ENCODE measurements at regions not wholly inside any gene's neighbourhood (a gene's known extent, or its start where the extent isn't known, plus 50 kb on each side); places are given as distances from the start of the nearest gene placed in this dataset.

DNA sequence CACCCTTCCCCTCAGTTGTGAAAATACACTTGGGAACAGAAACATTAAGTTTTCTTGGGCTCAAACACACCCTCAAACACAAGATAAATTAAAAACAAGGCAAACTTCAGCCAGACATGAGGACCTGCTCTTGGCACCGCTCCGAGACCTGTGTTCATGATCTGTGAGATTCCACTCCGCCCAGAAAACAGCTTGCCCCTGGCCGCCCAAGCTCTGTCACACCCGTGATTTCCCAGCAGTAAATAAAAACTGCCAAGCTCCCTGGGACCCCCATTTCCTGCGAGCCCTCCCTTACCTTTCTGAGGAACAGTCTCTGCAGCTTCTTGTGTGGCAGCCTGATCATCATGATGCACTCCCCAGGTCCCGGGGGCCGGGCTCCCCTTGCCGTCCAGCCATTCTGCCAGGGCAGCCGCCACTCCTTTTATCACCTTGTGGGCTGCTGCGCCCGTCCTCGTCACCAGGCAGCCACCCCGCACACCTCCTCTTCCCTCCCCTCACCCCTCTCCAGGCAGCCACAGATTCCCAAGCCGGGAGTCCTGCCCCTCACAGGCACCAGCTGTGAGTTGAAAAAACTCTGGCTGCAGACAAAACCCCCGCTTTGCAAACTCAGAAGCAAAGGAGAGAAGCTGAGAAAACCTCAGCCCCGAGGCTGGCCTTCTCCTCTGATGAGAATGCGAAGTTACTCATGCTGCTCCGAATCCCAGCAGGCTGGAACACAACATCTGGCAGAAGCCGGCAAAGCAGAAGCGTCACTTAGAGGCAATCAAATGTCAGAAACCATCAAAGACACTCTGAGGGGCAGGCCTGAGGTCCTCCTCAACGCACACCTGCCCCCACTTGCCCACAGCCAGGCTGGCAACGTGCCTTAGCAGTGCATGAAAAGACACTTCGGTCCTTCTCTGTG, 130.4 kb upstream of the RPS6KA2 start:
- DNase-seq (ENCODE audit: low read depth), result no peak
- TF ChIP-seq, protein P1, sequence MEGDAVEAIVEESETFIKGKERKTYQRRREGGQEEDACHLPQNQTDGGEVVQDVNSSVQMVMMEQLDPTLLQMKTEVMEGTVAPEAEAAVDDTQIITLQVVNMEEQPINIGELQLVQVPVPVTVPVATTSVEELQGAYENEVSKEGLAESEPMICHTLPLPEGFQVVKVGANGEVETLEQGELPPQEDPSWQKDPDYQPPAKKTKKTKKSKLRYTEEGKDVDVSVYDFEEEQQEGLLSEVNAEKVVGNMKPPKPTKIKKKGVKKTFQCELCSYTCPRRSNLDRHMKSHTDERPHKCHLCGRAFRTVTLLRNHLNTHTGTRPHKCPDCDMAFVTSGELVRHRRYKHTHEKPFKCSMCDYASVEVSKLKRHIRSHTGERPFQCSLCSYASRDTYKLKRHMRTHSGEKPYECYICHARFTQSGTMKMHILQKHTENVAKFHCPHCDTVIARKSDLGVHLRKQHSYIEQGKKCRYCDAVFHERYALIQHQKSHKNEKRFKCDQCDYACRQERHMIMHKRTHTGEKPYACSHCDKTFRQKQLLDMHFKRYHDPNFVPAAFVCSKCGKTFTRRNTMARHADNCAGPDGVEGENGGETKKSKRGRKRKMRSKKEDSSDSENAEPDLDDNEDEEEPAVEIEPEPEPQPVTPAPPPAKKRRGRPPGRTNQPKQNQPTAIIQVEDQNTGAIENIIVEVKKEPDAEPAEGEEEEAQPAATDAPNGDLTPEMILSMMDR (IDR thresholded peaks at IDR 0.05; ENCODE audit: insufficient read depth, low read depth, low read length, missing control alignments), result no peak
- no peak overlapping the region for H3K4me3 ChIP-seq (ENCODE audit: low read depth, low read length)

DNA sequence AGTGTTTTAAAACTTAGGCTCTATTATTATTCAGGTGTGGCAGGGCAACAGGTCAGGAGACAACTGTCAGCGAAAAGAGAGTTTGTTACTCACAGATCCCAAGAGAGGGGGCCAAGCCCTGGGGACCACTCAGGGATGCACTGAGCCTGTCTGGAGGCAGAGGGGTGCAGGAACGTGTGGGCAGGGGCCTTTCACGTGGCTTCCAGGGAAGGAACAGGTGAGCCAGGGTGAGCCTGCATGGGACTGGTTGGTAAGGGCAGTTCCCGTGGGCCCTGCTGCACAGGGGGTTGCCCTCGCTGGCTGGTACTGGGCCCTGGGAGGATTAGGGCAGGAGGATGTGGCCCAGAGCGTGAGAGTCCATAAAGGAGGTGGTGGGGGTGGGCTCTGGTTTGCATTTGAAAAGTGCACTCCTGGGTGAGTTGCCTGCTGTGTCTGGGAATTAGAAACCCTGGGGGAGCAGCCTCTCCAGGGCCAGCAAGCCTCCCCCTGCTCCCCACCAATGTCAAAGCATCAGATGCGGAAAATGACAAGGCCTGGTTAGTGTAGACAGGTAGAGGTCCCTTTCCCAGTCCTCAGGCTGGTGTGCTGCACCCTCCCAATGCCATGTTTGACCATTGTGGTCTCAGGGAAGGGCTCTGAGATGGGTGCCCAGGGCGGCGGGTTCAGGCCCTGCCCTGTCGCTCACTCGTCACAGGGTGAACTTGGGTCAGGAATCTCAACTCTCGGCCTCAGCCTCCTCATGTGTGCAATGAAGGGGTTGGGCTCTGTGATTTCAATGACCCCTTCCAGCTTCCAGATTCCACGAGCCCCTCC, 127.4 kb upstream of the RPS6KA2 start:
- no peak overlapping the region for H3K4me3 ChIP-seq (ENCODE audit: low read depth, low read length)
- TF ChIP-seq, protein P1 (IDR thresholded peaks at IDR 0.05; ENCODE audit: insufficient read depth, low read depth, low read length, missing control alignments), result no peak
- no peak for DNase-seq (ENCODE audit: low read depth)

DNA sequence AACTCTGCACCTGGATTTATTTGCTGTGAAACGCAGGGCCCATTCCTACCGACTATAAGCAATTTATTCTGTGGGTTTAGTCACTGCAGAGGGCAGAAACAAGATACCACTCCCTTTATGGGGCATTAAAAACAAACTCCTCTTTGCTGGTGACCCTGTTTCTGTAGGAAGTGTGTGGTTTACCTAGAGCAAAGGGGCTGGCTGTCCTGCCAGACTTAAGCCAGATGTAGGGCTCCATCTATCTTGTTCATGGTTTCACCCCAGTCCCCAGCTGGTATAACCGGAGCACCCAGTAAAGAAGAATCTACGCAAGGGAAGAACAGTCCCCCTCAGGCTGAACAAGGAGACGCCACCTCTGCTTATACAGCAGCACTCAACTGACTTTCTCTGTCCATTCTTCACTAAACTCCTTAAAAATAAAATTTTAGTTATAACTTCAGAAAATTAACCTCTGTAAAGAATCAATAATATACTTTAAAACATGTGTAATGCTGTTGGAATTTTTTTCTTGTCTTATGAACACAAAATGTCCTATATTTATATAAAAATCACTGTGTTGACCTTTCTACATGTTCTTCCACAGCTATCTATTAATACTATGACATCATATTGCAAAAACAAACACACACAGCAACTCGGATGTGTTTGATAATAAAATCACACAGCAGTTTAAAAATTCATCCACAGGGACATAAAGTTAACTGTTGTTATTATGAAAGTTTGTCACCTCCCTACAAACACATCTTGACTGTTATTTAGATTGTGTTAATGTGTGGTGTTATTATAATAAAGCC, 126.1 kb upstream of the RPS6KA2 start:
- TF ChIP-seq, protein P1 (IDR thresholded peaks at IDR 0.05; ENCODE audit: insufficient read depth, low read depth, low read length, missing control alignments), result no peak
- DNase-seq (ENCODE audit: low read depth), result no peak

DNA sequence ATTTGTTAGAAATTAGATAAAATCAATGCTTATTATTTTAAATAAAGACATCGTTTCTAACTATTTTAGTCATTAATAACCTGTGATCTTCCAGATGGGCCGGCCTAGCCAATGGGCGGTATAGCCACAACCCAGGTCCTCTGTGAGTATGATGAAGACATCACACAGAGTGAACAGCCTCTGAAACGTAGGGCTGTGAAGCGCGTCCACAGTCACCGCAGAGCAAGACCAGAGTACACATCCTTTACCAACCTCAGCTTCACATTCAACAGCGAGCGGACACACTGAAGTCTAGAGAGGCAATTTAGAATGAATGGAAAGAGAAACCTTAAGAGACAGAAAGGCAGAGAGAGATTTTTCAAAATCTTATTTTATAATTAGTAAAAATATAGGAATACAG, 125.0 kb upstream of the RPS6KA2 start:
- no peak for DNase-seq (ENCODE audit: low read depth)
- H3K4me3 ChIP-seq (ENCODE audit: low read depth, low read length), result no peak overlapping the region
- TF ChIP-seq, protein P1 (IDR thresholded peaks at IDR 0.05; ENCODE audit: insufficient read depth, low read depth, low read length, missing control alignments), result no peak

More for the DNA sequence above, 126.1 kb upstream of the RPS6KA2 start:
- no peak overlapping the region for H3K4me3 ChIP-seq (ENCODE audit: low read depth, low read length)

DNA sequence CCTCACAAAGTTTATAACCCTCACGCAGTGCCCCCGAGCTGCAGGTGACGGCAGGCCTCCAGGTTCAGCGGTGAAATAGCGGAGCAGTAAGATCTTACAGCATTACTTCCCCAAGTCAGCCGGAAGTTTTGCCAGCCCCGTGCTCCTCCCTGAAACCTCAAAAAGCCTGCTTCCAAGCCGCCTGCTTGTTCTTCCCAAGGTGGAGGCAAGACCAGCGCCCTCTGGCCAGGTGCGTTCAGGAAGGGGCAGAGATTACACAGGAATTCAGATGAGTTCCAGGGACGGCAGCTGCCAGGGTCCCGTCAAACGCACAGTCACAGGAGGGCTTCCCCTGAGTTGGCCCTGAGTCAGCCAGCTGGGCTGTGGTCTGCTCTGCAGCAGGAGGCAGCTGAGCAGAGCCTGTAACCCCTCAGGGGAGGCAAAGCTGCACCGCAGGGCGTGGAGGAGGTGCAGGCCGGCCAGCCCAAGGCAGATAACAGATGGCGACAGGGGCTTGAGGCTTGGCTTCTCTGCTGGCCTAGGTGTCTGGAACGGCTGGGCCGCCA, 124.1 kb upstream of the RPS6KA2 start:
- TF ChIP-seq, protein P1 (IDR thresholded peaks at IDR 0.05; ENCODE audit: insufficient read depth, low read depth, low read length, missing control alignments), result no peak
- H3K4me3 ChIP-seq (ENCODE audit: low read depth, low read length), result no peak overlapping the region
- DNase-seq (ENCODE audit: low read depth), result peak; percentile 10

DNA sequence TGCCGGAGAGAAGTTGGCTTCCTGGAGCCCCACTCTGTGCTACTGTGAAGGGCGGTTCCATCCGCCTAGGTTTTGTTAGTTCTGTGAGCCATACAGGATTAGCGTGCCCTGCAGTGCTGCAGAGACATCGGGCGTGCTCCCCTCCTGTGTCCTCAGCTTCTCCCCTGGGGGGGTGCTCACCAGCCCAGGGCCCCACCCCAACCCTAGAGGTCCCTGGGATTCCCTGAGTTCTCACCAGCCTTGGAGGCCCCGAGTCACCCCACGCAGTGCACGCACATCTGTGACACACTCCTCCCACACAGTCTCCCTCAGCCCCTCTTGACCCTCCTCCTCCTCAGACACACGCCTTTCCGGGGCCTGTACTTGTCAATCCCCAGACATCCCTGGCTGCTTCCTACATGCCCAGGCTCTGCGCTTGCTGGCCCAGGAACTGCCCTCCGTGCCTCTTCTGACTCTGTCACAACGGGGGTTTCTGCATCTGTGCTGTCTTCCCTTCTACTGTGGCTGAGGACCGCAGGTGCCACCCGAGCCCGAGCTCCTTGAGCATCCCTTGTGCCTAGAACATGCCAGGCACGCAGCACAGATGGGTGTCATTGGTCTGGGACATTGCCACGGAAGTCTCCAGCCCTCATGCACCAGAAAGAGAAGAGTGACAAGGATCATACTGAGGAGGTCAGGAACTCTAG, 123.2 kb upstream of the RPS6KA2 start:
- TF ChIP-seq, protein P1 (IDR thresholded peaks at IDR 0.05; ENCODE audit: insufficient read depth, low read depth, low read length, missing control alignments), result no peak
- H3K4me3 ChIP-seq (ENCODE audit: low read depth, low read length), result no peak overlapping the region
- DNase-seq (ENCODE audit: low read depth), result no peak

Data from GM12865 (cell line).